Mucosa of descending colon (tissue), 3 donors: ENCODE measurements at regions not wholly inside any gene's neighbourhood (a gene's known extent, or its start where the extent isn't known, plus 50 kb on each side); places are given as distances from the start of the nearest gene placed in this dataset.
A peak's percentile ranks its signal among the peaks of the same experiment; 100 is the strongest.

Experiments used
- ATAC-seq: fragments of 200-7000 bp; cut with Tn5 transposase; one replicate; pipeline ENCODE4 v1.9.1; 2020; ENCODE audit warnings: mild to moderate bottlenecking, moderate library complexity
- DNase-seq, 3 donors: peaks; one replicate each; pipeline ENCODE4 v3.0.0-alpha.2; 2020
- H3K36me3 ChIP-seq: fragments of 200-600 bp; one replicate; pipeline ENCODE4 v1.8.0; 2021; ENCODE audit warnings: low read depth, mild to moderate bottlenecking
- H3K4me1 ChIP-seq: fragments of 200-600 bp; one replicate; pipeline ENCODE4 v1.8.0; 2021; ENCODE audit warnings: low read depth, mild to moderate bottlenecking
- H3K4me3 ChIP-seq: fragments of 200-600 bp; one replicate; pipeline ENCODE4 v1.8.0; 2021; ENCODE audit warnings: mild to moderate bottlenecking
- H3K9me3 ChIP-seq: fragments of 200-600 bp; one replicate; pipeline ENCODE4 v1.8.0; 2021; ENCODE audit warnings: mild to moderate bottlenecking
- intact Hi-C, 2 donors: fragments of 100-400 bp; cut with DNase I in 1 of 2; cut with micrococcal nuclease in 1 of 2; formaldehyde crosslinking; loops; one replicate each; pipeline versions ENCODE4 v1.11.0 to v1.11.1; 2022; cut with DNase I, micrococcal nuclease
- TF ChIP-seq, protein P1 (sequence below): fragments of 200-600 bp; IDR thresholded peaks from one replicate; pipeline ENCODE4 v1.8.0; 2022; ENCODE audit warnings: antibody characterized with exemption, mild to moderate bottlenecking
- donor health status: DM: no; HTN: no; CAD: no; lungs with moderate emphysema.
- donor health status: DM: no; HTN: no; CAD: no.
- donor health status: DM: no; HTN: yes; CAD: no.

DNA sequence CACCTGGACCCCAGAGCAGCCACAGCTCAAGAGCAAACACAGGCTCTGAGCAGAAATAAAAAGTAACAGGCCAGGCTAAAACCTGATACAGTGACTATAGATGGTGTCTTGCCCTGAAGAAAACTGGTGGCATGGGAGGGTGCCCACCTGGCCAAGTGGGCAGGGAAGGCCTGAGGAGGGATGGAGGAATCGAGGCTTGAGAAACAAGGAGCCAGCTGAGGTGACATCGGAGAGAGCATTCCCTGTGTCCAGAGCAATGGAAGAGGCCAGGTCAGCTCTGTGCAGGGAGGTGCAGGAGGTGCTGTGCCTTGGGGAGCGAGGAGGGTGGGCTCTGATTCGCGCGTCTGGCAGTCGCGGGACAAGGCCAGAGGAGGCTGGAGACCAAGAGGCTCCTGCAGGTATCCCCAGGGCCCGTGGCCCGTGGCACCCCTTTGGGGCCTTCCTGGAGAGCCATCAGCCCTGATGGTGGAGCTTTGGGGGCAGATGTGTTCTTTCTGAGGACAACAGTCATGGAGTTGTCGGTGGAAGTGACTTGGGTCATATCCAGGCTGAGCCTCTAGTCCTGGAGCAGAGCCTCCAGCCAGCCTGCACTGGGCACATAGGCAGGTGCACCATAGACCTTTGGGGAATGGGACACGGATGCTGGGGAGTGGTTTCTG lies 56.1 kb downstream of the PLXNA1 start:
- no peaks in the 10 kb centered on the region for H3K36me3 ChIP-seq
- H3K4me3 ChIP-seq = no peak overlapping the region
- intact Hi-C loops = no loop called here
- ATAC-seq = no peak
- TF ChIP-seq, protein P1, sequence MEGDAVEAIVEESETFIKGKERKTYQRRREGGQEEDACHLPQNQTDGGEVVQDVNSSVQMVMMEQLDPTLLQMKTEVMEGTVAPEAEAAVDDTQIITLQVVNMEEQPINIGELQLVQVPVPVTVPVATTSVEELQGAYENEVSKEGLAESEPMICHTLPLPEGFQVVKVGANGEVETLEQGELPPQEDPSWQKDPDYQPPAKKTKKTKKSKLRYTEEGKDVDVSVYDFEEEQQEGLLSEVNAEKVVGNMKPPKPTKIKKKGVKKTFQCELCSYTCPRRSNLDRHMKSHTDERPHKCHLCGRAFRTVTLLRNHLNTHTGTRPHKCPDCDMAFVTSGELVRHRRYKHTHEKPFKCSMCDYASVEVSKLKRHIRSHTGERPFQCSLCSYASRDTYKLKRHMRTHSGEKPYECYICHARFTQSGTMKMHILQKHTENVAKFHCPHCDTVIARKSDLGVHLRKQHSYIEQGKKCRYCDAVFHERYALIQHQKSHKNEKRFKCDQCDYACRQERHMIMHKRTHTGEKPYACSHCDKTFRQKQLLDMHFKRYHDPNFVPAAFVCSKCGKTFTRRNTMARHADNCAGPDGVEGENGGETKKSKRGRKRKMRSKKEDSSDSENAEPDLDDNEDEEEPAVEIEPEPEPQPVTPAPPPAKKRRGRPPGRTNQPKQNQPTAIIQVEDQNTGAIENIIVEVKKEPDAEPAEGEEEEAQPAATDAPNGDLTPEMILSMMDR = no peak
- no peaks in the 10 kb centered on the region for H3K9me3 ChIP-seq
- DNase-seq = peak in 2 of 3 donors; percentile 25 to 45
- peaks cover 29% of the 10 kb centered on the region for H3K4me1 ChIP-seq

DNA sequence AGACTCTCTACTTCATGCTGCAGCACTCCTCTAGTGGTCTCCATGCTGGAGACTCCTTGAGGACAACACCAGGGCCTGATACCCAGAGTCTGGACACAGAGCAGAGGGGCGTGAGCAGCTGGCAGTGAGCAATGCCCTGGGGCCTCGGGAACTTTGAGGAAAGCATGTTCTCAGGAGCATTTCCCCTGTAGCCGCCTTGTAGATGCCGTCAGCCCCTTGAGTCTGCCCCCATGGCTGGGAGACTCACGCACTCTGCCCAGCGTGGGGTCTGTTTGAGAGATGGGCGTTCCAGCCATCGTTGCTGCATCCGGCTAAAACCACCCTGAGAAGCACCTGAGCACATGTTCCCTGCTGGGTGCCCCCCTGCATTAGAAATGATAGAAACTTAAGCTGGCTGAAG lies 56.8 kb downstream of the PLXNA1 start:
- intact Hi-C loops = no loop called here
- TF ChIP-seq, protein P1 = no peak
- Histone ChIP-seq H3K9me3 (no peaks in the 10 kb centered on the region), H3K36me3 (no peaks in the 10 kb centered on the region), H3K4me3 (no peak overlapping the region), H3K4me1 (peaks cover 29% of the 10 kb centered on the region)
- ATAC-seq (no peak), DNase-seq (peak in 2 of 3 donors; percentile 14 to 37)

DNA sequence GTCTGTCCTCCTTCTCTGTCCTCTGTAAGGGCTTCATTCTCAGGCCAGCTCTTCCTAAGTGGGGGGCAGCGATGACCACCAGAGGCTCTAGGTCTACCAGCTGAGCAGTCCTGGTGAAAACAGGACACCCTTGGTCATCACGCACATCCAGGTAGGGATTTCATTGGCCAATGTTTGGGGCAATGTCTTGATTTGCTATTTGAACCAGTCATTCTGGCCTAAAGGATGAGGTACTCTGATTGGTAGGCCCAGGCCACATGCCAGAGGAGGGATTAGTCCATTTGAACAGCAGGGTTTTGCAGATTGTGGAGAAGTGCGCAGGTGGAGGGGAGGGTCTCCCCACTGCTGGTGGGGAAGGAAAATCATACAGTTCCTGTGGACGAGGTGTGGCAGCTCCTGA lies 57.3 kb downstream of the PLXNA1 start:
- no peak for DNase-seq
- TF ChIP-seq, protein P1 = no peak
- H3K36me3 ChIP-seq = no peaks in the 10 kb centered on the region
- no peak overlapping the region for H3K4me3 ChIP-seq
- peaks cover 26% of the 10 kb centered on the region for H3K4me1 ChIP-seq
- H3K9me3 ChIP-seq = no peaks in the 10 kb centered on the region
- ATAC-seq = no peak
- intact Hi-C loops = no loop called here

DNA sequence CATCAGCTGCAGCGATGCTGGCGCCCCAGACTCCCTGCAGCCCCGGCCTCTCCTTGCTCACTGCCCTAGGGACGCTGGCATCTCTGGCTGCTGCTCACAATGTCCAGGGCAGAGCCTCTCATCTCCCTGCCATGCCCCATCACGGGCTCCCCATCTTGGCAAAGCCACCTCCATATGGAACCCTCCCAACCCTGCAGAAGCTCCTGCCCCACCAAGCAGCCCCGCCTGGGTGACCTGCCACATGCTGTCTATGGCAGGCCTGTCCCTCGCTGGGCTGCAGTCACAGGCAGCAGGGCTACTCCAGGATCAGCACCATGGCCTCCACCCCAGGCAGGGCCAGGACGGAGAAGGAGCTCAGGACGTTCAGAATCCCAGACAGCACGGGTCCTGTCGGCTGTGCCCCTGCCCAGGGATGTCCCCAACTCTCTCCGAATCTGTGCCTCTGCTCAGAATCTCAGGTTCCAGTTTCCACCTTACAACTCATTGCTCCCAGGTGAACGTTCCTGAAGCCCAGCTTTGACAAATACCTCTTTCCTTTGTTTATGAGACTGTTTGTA lies 58.4 kb downstream of the PLXNA1 start:
- no peaks in the 10 kb centered on the region for H3K9me3 ChIP-seq
- ATAC-seq = no peak
- TF ChIP-seq, protein P1 = no peak
- no peaks in the 10 kb centered on the region for H3K36me3 ChIP-seq
- peak in 1 of 3 donors; percentile 37 for DNase-seq
- H3K4me3 ChIP-seq = no peak overlapping the region
- peaks cover 15% of the 10 kb centered on the region for H3K4me1 ChIP-seq
- intact Hi-C loops = no loop called here

DNA sequence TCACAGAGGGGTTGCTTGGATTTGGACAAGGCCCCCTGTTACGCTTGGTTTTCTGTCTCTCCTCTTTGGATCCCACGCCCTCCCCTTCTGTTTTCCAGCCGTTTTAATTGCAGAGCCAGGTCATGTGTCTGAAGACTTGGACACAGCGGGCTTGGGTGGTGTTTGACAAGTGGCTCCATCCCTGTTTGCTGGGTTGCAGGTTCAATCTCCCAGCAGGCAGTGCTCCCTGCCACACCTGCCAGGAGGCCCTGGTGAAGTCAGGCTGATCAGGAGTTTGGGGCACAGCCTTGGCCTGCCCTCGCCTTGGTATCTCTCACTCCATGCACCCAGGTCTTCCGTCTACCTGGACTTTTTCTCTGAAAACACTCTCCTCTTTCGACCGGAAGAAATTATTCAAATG lies 59.0 kb downstream of the PLXNA1 start:
- intact Hi-C loops = no loop called here
- Histone ChIP-seq H3K9me3 (no peaks in the 10 kb centered on the region), H3K36me3 (no peaks in the 10 kb centered on the region), H3K4me1 (peaks cover 9% of the 10 kb centered on the region), H3K4me3 (no peak overlapping the region)
- no peak for DNase-seq
- ATAC-seq = no peak
- TF ChIP-seq, protein P1 = no peak
